GM06990 (cell line): ENCODE measurements at regions not wholly inside any gene's neighbourhood (a gene's known extent, or its start where the extent isn't known, plus 50 kb on each side); places are given as distances from the start of the nearest gene placed in this dataset.

Source experiments
- DNase-seq: peaks from one replicate; pipeline ENCODE4 v3.0.0-alpha.2; 2011; ENCODE audit not compliant: insufficient read length; ENCODE audit errors: extremely low read depth
- H3K27me3 ChIP-seq: replicated peaks from 2 replicates; pipeline ENCODE4 v1.6.0; 2011; ENCODE audit warnings: low read length; ENCODE audit not compliant: control insufficient read depth, insufficient read depth
- H3K36me3 ChIP-seq: 2 replicates; pipeline ENCODE4 v1.5.1; 2011; ENCODE audit warnings: low read length; ENCODE audit not compliant: control insufficient read depth, insufficient read depth
- H3K4me3 ChIP-seq: replicated peaks from 2 replicates; pipeline ENCODE4 v1.5.1; 2011; ENCODE audit warnings: low read depth, mild to moderate bottlenecking, control low read depth, low read length
- CTCF ChIP-seq: IDR thresholded peaks from 2 replicates; pipeline ENCODE4 v1.5.1; 2011; ENCODE audit warnings: low read length, control low read depth, mild to moderate bottlenecking, inconsistent platforms; ENCODE audit not compliant: insufficient read depth, poor library complexity, severe bottlenecking

GRCh38 chr4:146073517-146073916 lies 102.0 kb upstream of the LSM6 start:
- Histone ChIP-seq H3K27me3 (no peaks in the 10 kb centered on the region), H3K36me3 (no peaks in the 10 kb centered on the region), H3K4me3 (no peak overlapping the region)
- no peak for TF ChIP-seq CTCF
- DNase-seq, result no peak

GRCh38 chr4:146072376-146072775 lies 103.1 kb upstream of the LSM6 start:
- DNase-seq, result no peak
- no peaks in the 10 kb centered on the region for H3K36me3 ChIP-seq
- H3K4me3 ChIP-seq, result no peak overlapping the region
- no peak for TF ChIP-seq CTCF
- no peaks in the 10 kb centered on the region for H3K27me3 ChIP-seq

- TF ChIP-seq CTCF, result no peak
- no peak for DNase-seq
Observed at GRCh38 chr4:146071390-146071789, 104.1 kb upstream of the LSM6 start.

GRCh38 chr4:146063143-146063542 lies 112.4 kb upstream of the LSM6 start:
- Histone ChIP-seq H3K36me3 (no peaks in the 10 kb centered on the region), H3K27me3 (no peaks in the 10 kb centered on the region), H3K4me3 (no peak overlapping the region)
- TF ChIP-seq CTCF, result no peak
- peak; percentile 48 for DNase-seq

More at GRCh38 chr4:146071390-146071789, 104.1 kb upstream of the LSM6 start:
- Histone ChIP-seq H3K4me3 (no peak overlapping the region), H3K27me3 (no peaks in the 10 kb centered on the region), H3K36me3 (no peaks in the 10 kb centered on the region)

- H3K4me3 ChIP-seq, result no peak overlapping the region
- TF ChIP-seq CTCF, result no peak
- no peak for DNase-seq
Observed at GRCh38 chr4:146062340-146062739, 113.2 kb upstream of the LSM6 start.

More at GRCh38 chr4:146062340-146062739, 113.2 kb upstream of the LSM6 start:
- no peaks in the 10 kb centered on the region for H3K36me3 ChIP-seq
- no peaks in the 10 kb centered on the region for H3K27me3 ChIP-seq
